ENCODE measurements at regions not wholly inside any gene's neighbourhood (a gene's known extent, or its start where the extent isn't known, plus 50 kb on each side); places are given as distances from the start of the nearest gene placed in this dataset.

- no peak overlapping the region for H3K27ac ChIP-seq
- TF ChIP-seq ZFX (IDR thresholded peaks at IDR 0.05) (no peak), CTCF (conservative IDR thresholded peaks at IDR 0.05) (no peak)
Measured at GRCh38 chr3:81375921-81376320, 385.5 kb downstream of the GBE1 start.

GRCh38 chr3:81364411-81364810 is 397.0 kb downstream of the GBE1 start:
- H3K27ac ChIP-seq = no peak overlapping the region
- TF ChIP-seq ZFX (IDR thresholded peaks at IDR 0.05) (no peak), CTCF (conservative IDR thresholded peaks at IDR 0.05) (no peak)

GRCh38 chr3:81363816-81364215 is 397.6 kb downstream of the GBE1 start:
- H3K27ac ChIP-seq = no peak overlapping the region
- TF ChIP-seq ZFX (IDR thresholded peaks at IDR 0.05) (no peak), CTCF (conservative IDR thresholded peaks at IDR 0.05) (no peak)

- no peak overlapping the region for H3K27ac ChIP-seq
- no peak for TF ChIP-seq CTCF (conservative IDR thresholded peaks at IDR 0.05)
- no peak for TF ChIP-seq ZFX (IDR thresholded peaks at IDR 0.05)
Measured at GRCh38 chr3:81354119-81354518, 407.3 kb downstream of the GBE1 start.

- H3K27ac ChIP-seq = no peak overlapping the region
- TF ChIP-seq ZFX (IDR thresholded peaks at IDR 0.05) (no peak), CTCF (conservative IDR thresholded peaks at IDR 0.05) (peak; percentile 36)
Measured at GRCh38 chr3:81352867-81353266, 408.6 kb downstream of the GBE1 start.

- no peak overlapping the region for H3K27ac ChIP-seq
- TF ChIP-seq CTCF (conservative IDR thresholded peaks at IDR 0.05) = no peak
- no peak for TF ChIP-seq ZFX (IDR thresholded peaks at IDR 0.05)
Measured at GRCh38 chr3:81349816-81350340, 411.6 kb downstream of the GBE1 start.

- H3K27ac ChIP-seq = no peak overlapping the region
Measured at GRCh38 chr3:81339040-81339845, 422.2 kb downstream of the GBE1 start.

More at GRCh38 chr3:81339040-81339845, 422.2 kb downstream of the GBE1 start:
- no peak for TF ChIP-seq ZFX (IDR thresholded peaks at IDR 0.05)
- peak; percentile 76 for TF ChIP-seq CTCF (conservative IDR thresholded peaks at IDR 0.05)
